ENCODE measurements at regions not wholly inside any gene's neighbourhood (a gene's known extent, or its start where the extent isn't known, plus 50 kb on each side); places are given as distances from the start of the nearest gene placed in this dataset.
"Not testable (repeated sequence)": the region's sequence is repeated elsewhere in the genome, so short reads cannot be mapped to it uniquely, and the experiment has no call there.

DNA sequence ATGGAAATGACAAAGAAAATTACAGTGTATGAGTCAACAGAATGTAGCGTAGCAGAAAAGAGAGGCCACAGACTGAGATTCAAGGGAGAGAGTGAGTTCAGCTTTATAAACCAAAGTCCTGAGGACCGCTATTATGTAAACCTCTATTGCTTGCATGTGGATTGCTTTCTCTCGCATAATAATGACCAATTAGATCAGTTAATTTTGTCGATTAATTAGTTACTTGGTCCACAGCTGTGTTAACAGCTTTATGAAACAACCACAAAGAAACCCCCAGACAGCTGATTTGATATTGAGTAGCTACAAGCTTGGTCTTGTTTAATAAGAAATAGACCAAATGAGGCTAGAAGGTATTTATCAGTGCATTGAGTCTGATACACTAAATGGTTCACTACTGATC, 291.8 kb upstream of the ERCC4 start:
- ChIA-PET POLR2A (no interaction called here), CTCF (no interaction called here)
- Mint-ChIP-seq H3K4me1 (no peaks in the 10 kb centered on the region), H3K27me3 (no peaks in the 10 kb centered on the region), H3K4me3 (no peak overlapping the region), H3K9me3 (no peaks in the 10 kb centered on the region), H3K27ac (no peak overlapping the region), H3K36me3 (ENCODE audit: low read depth) (no peaks in the 10 kb centered on the region)
- DNase-seq: no peak

DNA sequence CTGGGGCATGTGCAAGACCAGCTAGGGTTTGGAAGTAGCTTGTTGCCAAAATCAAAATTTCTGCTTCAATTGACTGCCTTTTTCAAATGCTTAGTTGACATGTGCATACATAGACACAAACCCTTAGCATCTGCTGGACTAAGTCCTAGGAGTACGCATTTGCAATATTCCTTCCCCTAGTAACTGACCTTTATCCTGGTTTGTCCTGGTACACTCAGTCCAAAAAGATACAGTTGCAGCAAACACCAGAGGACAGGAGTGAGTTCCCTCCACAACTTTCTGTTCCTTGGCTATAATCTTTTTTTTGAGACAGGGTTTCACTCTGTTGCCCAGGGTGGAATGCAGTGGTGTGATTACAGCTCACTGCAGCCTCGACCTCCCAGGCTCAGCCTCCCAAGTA, 290.2 kb upstream of the ERCC4 start:
- no peaks in the 10 kb centered on the region for H3K4me1 Mint-ChIP-seq
- H3K4me3 Mint-ChIP-seq: no peak overlapping the region
- ChIA-PET POLR2A (no interaction called here), CTCF (no interaction called here)
- no peaks in the 10 kb centered on the region for H3K36me3 Mint-ChIP-seq (ENCODE audit: low read depth)
- no peaks in the 10 kb centered on the region for H3K27me3 Mint-ChIP-seq
- H3K9me3 Mint-ChIP-seq: no peaks in the 10 kb centered on the region
- DNase-seq: no peak
- no peak overlapping the region for H3K27ac Mint-ChIP-seq

DNA sequence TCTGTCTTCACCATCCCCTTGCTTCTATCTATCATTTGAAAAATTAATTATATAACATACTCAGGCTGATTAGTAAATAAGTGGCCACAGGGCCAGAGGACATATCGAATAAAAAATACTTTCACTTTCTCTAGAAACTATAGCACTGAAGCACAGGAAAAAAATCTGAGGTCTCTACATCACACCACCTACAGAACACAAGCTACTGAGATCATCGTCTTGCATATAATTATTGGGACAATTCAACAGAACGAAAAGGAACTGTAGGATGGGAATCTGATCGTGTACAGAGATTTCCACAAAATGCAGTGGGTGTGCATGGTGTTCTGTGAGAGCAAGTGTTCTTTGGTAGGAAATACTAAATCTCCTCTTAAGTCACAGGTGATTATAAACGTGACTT, 289.6 kb upstream of the ERCC4 start:
- no peak for DNase-seq
- H3K27me3 Mint-ChIP-seq: no peaks in the 10 kb centered on the region
- no peaks in the 10 kb centered on the region for H3K4me1 Mint-ChIP-seq
- H3K27ac Mint-ChIP-seq: no peak overlapping the region
- H3K4me3 Mint-ChIP-seq: no peak overlapping the region
- no peaks in the 10 kb centered on the region for H3K36me3 Mint-ChIP-seq (ENCODE audit: low read depth)
- ChIA-PET POLR2A (no interaction called here), CTCF (no interaction called here)
- H3K9me3 Mint-ChIP-seq: peaks cover 3% of the 10 kb centered on the region

DNA sequence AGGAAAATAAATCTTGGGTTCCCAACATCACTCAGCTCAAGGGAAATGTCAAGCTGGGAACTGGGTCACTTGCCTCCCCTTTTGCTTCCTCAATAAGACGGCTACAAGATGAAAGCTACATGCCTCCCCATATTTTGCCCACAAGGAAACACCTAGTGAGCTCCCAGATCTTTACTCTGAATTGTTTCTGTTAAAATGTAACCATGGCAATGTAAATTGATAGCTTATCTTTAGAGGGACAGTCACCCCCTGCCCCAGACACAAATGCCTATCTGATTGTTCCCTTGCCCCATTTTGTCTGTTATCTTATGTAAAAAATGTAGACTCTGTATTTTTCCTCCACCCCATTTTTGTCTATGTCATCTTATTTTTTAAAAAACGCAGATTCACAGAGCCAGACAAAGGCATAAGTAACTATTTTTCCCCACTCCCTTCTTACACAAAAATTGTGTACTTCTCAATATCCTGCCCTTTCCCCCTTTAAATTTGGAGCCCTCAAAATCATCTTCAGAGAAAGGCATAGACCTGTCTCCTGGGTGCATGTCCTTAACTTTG, 288.7 kb upstream of the ERCC4 start:
- ChIA-PET CTCF (no interaction called here), POLR2A (no interaction called here)
- DNase-seq: no peak
- no peak overlapping the region for H3K27ac Mint-ChIP-seq
- H3K27me3 Mint-ChIP-seq: no peaks in the 10 kb centered on the region
- H3K4me3 Mint-ChIP-seq: no peak overlapping the region
- H3K36me3 Mint-ChIP-seq (ENCODE audit: low read depth): no peaks in the 10 kb centered on the region
- H3K9me3 Mint-ChIP-seq: peaks cover 4% of the 10 kb centered on the region
- no peaks in the 10 kb centered on the region for H3K4me1 Mint-ChIP-seq

DNA sequence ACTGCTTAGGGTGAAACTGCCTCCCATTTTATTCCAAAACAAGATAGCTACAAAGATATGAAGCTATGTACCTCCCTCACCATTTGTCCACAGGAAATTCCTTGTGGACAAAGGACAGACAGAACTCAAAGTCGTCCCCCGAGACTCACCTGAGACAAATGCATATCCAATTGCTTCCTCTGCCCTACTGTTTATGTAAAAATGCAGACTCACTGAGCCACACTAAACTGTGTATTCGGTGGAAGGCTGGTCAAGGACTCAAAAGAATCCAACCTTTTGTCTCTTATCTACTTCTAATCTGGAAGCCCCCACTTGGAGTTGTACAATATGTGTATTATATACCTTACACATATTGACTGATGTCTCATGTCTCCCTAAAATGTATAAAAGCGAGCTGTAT, 288.0 kb upstream of the ERCC4 start:
- Mint-ChIP-seq H3K36me3 (ENCODE audit: low read depth) (no peaks in the 10 kb centered on the region), H3K27ac (no peak overlapping the region), H3K27me3 (no peaks in the 10 kb centered on the region), H3K4me1 (no peaks in the 10 kb centered on the region), H3K4me3 (no peak overlapping the region), H3K9me3 (peaks cover 8% of the 10 kb centered on the region)
- ChIA-PET POLR2A (no interaction called here), CTCF (no interaction called here)
- DNase-seq: no peak

DNA sequence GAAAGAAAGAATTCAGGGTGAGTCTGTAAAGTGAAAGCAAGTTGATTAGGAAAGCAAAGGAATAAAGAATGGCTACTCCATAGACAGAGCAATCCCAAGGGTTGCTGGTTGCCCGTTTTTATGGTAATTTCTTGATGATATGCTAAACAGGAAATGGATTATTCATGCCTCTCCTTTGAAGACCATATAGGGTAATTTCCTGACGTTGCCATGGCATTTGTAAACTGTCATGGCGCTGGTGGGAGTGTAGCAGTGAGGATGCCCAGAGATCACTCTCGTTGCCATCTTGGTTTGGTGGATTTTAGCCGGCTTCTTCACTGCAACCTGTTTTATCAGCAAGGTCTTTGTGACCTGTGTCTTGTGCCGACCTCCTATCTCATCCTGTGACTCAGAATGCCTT, 287.4 kb upstream of the ERCC4 start:
- DNase-seq; POLR2A ChIA-PET; H3K27ac Mint-ChIP-seq; H3K4me3 Mint-ChIP-seq; H3K27me3 Mint-ChIP-seq; CTCF ChIA-PET; H3K9me3 Mint-ChIP-seq; H3K36me3 Mint-ChIP-seq (ENCODE audit: low read depth); H3K4me1 Mint-ChIP-seq: not testable (repeated sequence)

DNA sequence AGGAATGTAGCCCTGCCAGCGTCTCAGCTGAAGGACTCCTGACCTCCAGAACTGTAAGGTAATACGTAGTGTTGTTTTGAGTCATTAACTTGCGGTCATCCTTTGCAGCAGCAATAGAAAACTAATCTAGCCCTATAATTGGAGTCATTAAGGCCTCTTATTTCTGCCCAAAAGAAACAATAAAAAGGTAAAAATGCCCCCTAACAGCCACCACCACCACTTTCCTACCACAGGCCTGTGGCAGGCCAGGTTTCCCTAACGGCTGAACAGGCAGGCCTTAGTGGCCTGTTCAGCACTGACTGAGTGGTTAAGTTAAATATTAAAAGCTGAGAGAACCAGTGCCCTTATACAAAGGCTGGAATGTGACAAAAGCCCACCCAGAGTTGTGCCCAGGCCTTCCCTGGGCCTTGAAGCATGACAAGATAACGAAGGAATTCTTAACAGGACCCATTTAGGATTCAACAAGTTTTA, 286.5 kb upstream of the ERCC4 start:
- ChIA-PET CTCF (interaction anchor here (0.6 kb wide), 1 partner anchor 98 kb away, joined by 3 read pairs; no protein-coding TSS in a partner anchor), POLR2A (no interaction called here)
- Mint-ChIP-seq H3K36me3 (ENCODE audit: low read depth) (no peaks in the 10 kb centered on the region), H3K27ac (no peak overlapping the region), H3K4me1 (no peaks in the 10 kb centered on the region), H3K27me3 (no peaks in the 10 kb centered on the region), H3K9me3 (peaks cover 10% of the 10 kb centered on the region), H3K4me3 (no peak overlapping the region)
- DNase-seq: no peak

DNA sequence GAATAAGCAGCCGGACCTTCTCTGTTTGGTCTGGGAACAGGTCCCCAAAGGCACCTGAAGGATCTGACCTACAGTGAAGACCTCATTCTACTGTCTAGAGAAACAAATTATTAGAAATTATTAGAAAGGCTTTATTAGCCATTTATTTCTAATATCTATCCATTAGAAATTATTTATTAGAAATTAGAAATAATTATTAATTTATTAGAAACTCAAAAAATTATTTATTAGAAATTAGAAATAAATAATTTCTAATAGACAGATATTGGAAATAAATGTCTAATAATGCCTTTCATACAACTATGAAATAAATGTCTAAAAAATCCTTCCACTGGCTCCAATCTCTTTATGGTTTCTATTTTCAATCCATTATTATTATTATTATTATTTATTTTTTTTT, 285.7 kb upstream of the ERCC4 start:
- Mint-ChIP-seq H3K27ac (no peak overlapping the region), H3K4me3 (no peak overlapping the region), H3K9me3 (peaks cover 10% of the 10 kb centered on the region), H3K27me3 (no peaks in the 10 kb centered on the region), H3K36me3 (ENCODE audit: low read depth) (no peaks in the 10 kb centered on the region), H3K4me1 (no peaks in the 10 kb centered on the region)
- no peak for DNase-seq
- ChIA-PET CTCF (no interaction called here), POLR2A (no interaction called here)

DNA sequence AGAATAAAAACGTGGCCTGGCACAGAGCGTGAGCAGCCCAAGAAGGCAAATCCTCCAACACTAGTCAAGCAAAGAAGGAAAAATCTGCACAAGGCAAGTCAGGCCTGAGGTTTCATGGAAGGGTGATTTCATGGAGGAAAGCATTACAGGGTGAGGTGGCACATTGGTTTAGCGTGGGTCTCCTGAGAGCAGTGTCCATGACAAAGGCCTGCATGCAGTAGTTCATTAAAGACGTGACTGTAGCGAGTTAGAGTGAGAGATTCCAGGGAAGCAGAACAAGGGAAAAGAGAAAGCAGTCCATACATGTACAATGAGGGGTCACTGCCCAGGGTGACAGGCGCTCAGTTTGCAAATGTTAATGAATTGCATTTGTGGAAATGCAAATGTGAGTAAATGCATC, 285.0 kb upstream of the ERCC4 start:
- peaks cover 10% of the 10 kb centered on the region for H3K9me3 Mint-ChIP-seq
- H3K27ac Mint-ChIP-seq: no peak overlapping the region
- no peak overlapping the region for H3K4me3 Mint-ChIP-seq
- CTCF ChIA-PET: no interaction called here
- H3K27me3 Mint-ChIP-seq: no peaks in the 10 kb centered on the region
- no peaks in the 10 kb centered on the region for H3K36me3 Mint-ChIP-seq (ENCODE audit: low read depth)
- POLR2A ChIA-PET: no interaction called here
- no peak for DNase-seq
- H3K4me1 Mint-ChIP-seq: no peaks in the 10 kb centered on the region

DNA sequence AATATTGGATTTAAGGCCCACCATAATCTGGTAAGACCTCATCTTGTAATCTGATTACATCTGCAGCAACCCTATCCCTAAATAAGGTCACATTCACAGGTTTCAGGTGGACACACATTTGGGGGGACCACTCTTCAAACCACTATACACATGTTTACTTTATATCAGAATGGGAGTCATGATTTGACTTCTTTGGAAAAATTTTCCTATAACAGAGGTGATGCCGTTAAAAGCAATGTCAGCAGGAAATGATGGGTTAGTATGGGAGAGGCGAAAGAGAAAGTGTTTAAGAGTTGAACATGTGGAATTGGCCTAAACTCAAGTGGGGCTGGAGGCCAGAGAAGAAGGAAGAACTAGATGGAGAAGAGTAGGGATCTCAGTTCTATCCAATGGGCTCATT, 281.7 kb upstream of the ERCC4 start:
- H3K27me3 Mint-ChIP-seq: no peaks in the 10 kb centered on the region
- no peaks in the 10 kb centered on the region for H3K4me1 Mint-ChIP-seq
- CTCF ChIA-PET: no interaction called here
- no peak overlapping the region for H3K27ac Mint-ChIP-seq
- H3K9me3 Mint-ChIP-seq: peaks cover 14% of the 10 kb centered on the region
- POLR2A ChIA-PET: no interaction called here
- H3K36me3 Mint-ChIP-seq (ENCODE audit: low read depth): no peaks in the 10 kb centered on the region
- no peak overlapping the region for H3K4me3 Mint-ChIP-seq
- no peak for DNase-seq

DNA sequence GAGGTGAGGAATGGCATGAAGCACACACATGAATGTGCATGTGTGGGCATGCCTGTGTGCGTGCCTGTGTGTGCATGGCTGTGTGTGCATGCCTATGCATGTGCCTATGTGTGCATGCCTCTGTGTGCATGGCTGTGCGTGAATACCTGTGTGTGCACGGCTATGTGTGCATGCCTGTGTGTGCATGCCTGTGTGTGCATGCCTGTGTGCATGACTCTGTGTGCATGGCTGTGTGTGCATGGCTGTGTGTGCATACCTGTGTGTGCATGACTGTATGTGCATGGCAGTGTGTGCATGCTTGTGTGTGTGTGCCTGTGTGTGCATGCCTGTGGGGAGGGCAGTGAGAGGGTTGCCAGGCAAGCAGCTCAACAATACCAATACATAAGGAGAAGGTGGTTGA, 276.5 kb upstream of the ERCC4 start:
- H3K27ac Mint-ChIP-seq: no peak overlapping the region
- POLR2A ChIA-PET: no interaction called here
- no peaks in the 10 kb centered on the region for H3K4me1 Mint-ChIP-seq
- H3K9me3 Mint-ChIP-seq: peaks cover 13% of the 10 kb centered on the region
- no peaks in the 10 kb centered on the region for H3K36me3 Mint-ChIP-seq (ENCODE audit: low read depth)
- no peak overlapping the region for H3K4me3 Mint-ChIP-seq
- CTCF ChIA-PET: no interaction called here
- H3K27me3 Mint-ChIP-seq: no peaks in the 10 kb centered on the region
- no peak for DNase-seq

DNA sequence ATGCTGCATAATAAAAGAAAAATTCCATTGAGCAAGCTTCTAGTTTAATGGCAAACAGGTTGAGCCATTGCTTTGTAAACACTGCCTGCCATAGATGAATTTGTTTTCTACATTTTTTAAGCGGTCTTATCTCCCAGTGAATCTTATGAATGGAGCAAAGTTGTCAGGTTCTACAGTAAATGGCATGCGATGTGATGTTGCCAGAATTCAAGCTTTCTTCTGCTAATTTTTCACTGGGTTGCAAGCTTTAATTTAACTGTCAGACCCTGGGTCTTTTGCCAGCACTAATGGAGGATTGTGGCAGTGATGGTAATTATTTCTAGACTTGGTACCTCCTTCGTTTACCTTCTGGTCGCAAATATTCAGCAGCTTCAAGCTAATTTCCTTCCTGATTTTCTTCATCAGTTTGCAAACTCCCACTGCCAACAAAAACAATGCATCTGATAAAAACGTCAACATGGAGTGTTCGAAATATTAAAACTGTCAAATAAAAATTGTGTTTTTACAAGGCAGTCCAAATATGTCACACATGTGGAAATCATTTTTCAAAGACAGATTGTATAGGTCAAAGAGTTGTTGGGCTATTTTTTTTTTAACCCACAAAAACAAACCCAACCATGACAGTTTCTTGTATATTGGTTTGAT, 274.2 kb upstream of the ERCC4 start:
- no peak for DNase-seq
- H3K9me3 Mint-ChIP-seq: peaks cover 13% of the 10 kb centered on the region
- no peak overlapping the region for H3K4me3 Mint-ChIP-seq
- no peaks in the 10 kb centered on the region for H3K36me3 Mint-ChIP-seq (ENCODE audit: low read depth)
- no peaks in the 10 kb centered on the region for H3K27me3 Mint-ChIP-seq
- POLR2A ChIA-PET: no interaction called here
- no peaks in the 10 kb centered on the region for H3K4me1 Mint-ChIP-seq
- CTCF ChIA-PET: no interaction called here
- no peak overlapping the region for H3K27ac Mint-ChIP-seq

DNA sequence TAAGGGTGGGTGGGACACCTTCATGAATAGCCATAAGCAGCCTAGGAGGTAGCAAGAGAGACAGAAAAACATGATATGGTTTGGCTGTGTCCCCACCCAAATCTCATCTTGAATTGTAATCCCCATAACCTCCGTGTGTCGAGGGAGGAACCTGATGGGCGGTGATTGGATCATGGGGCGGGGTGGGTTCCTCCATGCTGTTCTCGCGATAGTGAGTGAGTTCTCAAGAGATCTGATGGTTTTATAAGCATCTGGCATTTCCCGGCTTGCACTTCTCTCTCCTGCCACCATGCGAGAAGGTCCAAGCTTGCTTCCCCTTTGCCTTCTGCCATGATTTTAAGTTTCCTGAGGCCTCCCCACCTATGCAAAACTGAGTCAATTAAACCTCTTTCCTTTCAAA, 259.1 kb upstream of the ERCC4 start:
- Mint-ChIP-seq H3K4me1 (no peaks in the 10 kb centered on the region), H3K4me3 (no peak overlapping the region), H3K27ac (no peak overlapping the region), H3K27me3 (no peaks in the 10 kb centered on the region), H3K9me3 (peaks cover 4% of the 10 kb centered on the region), H3K36me3 (ENCODE audit: low read depth) (no peaks in the 10 kb centered on the region)
- CTCF ChIA-PET: no interaction called here
- POLR2A ChIA-PET: no interaction called here
- DNase-seq: no peak

DNA sequence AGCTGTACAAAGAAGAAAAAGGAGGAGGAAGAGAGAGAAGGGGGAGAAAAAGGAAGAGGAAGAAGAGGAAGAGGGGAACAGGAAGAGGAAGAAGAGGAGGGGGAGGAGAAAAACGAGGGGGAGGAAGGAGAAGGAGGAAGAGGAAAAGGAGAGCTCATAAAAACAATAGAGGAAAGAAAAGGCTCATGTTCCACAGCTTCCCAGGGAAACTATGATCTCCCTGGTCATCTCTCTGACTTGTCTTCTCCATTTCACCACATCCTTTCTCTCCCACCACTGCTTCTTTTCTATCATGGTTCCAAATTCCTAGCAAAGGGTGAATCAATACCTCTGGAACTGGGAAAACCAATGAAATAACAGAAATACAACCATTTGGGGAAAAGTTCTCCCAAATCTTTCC, 254.1 kb upstream of the ERCC4 start:
- CTCF ChIA-PET: no interaction called here

More for the DNA sequence above, 254.1 kb upstream of the ERCC4 start:
- H3K27me3 Mint-ChIP-seq: no peaks in the 10 kb centered on the region
- DNase-seq: no peak
- H3K9me3 Mint-ChIP-seq: no peaks in the 10 kb centered on the region
- no peaks in the 10 kb centered on the region for H3K36me3 Mint-ChIP-seq (ENCODE audit: low read depth)
- no peak overlapping the region for H3K4me3 Mint-ChIP-seq
- POLR2A ChIA-PET: no interaction called here
- H3K27ac Mint-ChIP-seq: no peak overlapping the region
- no peaks in the 10 kb centered on the region for H3K4me1 Mint-ChIP-seq
